Activated T-cell treated with anti-CD3 and anti-CD28 coated beads, Interleukin-2, amount 50 U/mL, for 4 hours (primary cell): ENCODE measurements at regions not wholly inside any gene's neighbourhood (a gene's known extent, or its start where the extent isn't known, plus 50 kb on each side); places are given as distances from the start of the nearest gene placed in this dataset.
"Not testable (repeated sequence)": the region's sequence is repeated elsewhere in the genome, so short reads cannot be mapped to it uniquely, and the experiment has no call there.

Experiments used
- ATAC-seq, 2 donors: fragments of 200-7000 bp; cut with Tn5 transposase; one replicate each; pipeline ENCODE4 v1.10.0; 2021
- DNase-seq: peaks from one replicate; pipeline ENCODE4 v3.0.0-alpha.2; 2020
- H3K27me3 Mint-ChIP-seq: one replicate; pipeline ENCODE4 v1.8.0; 2021; ENCODE audit warnings: low read depth, mixed read lengths
- H3K36me3 Mint-ChIP-seq: one replicate; pipeline ENCODE4 v1.8.0; 2022; ENCODE audit warnings: mixed read lengths; ENCODE audit not compliant: insufficient read depth
- H3K4me1 Mint-ChIP-seq: one replicate; pipeline ENCODE4 v1.8.0; 2021; ENCODE audit warnings: low read depth, mixed read lengths
- H3K4me3 Mint-ChIP-seq: one replicate; pipeline ENCODE4 v1.8.0; 2021; ENCODE audit warnings: mild to moderate bottlenecking, moderate library complexity, mixed read lengths
- H3K9me3 Mint-ChIP-seq: one replicate; pipeline ENCODE4 v1.8.0; 2021; ENCODE audit warnings: mixed read lengths

DNA sequence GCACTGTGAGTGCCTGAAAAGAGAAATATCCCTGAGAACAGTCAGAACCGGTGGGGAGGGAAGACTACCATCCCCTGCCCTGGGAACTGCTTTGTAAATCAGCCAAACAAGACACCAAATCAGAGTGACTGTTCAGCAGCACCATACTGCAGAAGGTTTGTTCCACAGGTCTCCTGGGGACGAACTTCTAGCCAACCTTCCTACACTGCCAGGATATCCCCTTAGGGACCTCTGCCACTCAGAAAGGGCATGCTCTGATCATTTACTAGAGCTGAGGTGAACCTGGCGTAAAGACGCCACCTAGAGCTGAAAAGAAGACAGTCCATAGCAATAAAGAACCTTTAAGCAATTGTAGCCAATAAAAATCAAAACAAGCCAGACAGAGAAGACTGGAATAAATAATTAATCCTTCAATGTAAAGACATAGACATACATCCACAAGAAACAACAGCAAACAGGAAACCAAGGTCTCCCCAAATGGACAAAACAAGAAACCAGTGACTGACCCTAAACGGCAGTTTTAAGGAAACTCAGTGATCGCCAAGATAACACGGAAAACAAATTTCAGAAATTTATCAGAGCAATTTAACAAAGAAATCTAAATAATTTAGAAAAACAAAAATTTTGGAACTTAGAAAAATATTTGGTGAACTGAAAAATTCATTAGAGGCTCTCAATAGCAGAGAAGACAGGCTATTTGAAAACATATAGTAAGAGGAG, 228.1 kb upstream of the AMIGO2 start:
- DNase-seq (peak; percentile 46), ATAC-seq (peak; percentile 90 to 91)
- H3K27me3 Mint-ChIP-seq, result no peaks in the 10 kb centered on the region
- H3K4me3 Mint-ChIP-seq, result peak overlapping the region; percentile 86
- H3K9me3 Mint-ChIP-seq, result peaks cover 41% of the 10 kb centered on the region
- H3K4me1 Mint-ChIP-seq, result peaks cover 70% of the 10 kb centered on the region
- H3K36me3 Mint-ChIP-seq, result peaks cover 25% of the 10 kb centered on the region

DNA sequence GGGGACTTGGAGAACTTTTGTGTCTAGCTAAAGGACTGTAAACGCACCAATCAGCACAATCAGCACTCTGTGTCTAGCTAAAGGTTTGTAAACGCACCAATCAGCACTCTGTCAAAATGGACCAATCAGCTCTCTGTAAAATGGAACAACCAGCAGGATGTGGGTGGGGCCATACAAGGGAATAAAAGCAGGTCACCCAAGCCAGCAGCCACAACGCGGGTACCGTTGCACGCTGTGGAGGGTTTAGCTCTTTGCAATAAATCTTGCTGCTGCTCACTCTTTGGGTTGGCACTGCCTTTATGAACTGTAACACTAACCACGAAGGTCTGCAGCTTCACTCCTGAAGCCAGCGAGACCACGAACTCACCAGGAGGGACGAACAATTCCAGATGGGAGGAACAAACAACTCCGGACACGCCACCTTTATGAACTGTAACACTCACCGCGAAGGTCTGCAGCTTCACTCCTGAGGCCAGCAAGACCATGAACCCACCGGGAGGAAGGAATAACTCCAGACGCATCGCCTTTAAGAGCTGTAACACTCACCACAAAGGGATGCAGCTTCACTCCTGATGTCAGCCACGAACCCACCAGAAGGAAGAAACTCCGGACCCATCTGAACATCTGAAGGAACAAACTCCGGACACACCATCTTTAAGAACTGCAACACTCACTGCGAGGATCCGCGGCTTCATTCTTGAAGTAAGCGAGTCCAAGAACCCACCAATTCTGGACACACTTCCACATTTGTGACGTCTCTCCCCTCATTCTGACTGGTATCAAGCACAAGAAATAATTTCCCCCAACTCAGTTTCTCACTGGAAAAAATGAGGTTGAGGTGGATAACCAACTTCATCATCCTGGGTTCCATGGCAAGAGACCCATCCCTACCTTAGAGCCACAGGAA, 227.3 kb upstream of the AMIGO2 start:
- ATAC-seq, result peak; percentile 29 to 39

DNA sequence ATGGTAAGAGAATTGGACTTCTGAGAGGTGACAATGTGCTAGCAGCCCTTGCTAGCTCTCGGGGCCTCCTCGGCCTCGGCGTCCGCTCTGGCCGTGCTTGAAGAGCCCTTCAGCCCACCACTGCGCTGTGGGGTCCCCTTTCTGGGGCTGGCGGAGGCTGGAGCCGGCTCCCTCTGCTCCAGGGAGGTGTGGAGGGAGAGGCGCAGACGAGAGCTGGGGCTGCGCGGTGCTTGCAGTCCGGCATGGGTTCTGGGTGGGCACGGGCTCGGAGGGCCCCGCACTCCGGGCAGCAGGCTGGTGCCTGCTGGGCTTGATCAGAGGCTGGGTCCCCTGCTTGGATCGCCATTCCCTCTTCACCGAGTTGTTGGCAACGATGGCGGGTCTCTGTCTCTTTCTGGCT, 226.4 kb upstream of the AMIGO2 start:
- no peaks in the 10 kb centered on the region for H3K27me3 Mint-ChIP-seq
- peaks cover 41% of the 10 kb centered on the region for H3K9me3 Mint-ChIP-seq
- H3K4me1 Mint-ChIP-seq, result peaks cover 73% of the 10 kb centered on the region
- peaks cover 29% of the 10 kb centered on the region for H3K36me3 Mint-ChIP-seq
- ATAC-seq, result no peak
- H3K4me3 Mint-ChIP-seq, result peak overlapping the region; percentile 86
- DNase-seq, result no peak

More for the DNA sequence above, 227.3 kb upstream of the AMIGO2 start:
- not testable (repeated sequence) for H3K27me3 Mint-ChIP-seq
- DNase-seq, result peak; percentile 67
- Mint-ChIP-seq H3K36me3 (peaks cover 29% of the 10 kb centered on the region), H3K9me3 (peaks cover 41% of the 10 kb centered on the region), H3K4me1 (peaks cover 71% of the 10 kb centered on the region), H3K4me3 (peak overlapping the region; percentile 86)

DNA sequence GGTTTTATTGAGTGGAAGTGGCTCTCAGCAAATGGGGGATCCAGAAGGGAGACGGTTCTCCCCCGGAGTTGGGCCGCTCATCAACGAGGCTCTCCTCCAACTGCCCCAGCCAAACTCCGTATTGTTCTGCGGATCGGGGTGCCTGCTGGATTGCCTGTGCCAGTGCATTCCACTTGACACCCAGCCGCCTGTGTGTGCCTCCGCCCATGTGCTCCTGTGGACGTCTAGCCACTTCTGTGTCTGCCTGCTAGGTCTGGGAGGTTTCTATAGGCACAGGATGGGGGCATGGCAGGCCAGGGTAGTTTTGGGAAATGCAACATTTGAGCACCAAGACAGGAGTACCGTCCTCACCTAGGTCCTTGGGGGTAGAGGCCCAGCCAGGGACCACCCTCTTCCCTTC, 225.7 kb upstream of the AMIGO2 start:
- Mint-ChIP-seq H3K4me3 (peak overlapping the region; percentile 60), H3K9me3 (peaks cover 37% of the 10 kb centered on the region), H3K36me3 (peaks cover 29% of the 10 kb centered on the region), H3K27me3 (no peaks in the 10 kb centered on the region), H3K4me1 (peaks cover 70% of the 10 kb centered on the region)
- no peak for DNase-seq
- ATAC-seq, result no peak

DNA sequence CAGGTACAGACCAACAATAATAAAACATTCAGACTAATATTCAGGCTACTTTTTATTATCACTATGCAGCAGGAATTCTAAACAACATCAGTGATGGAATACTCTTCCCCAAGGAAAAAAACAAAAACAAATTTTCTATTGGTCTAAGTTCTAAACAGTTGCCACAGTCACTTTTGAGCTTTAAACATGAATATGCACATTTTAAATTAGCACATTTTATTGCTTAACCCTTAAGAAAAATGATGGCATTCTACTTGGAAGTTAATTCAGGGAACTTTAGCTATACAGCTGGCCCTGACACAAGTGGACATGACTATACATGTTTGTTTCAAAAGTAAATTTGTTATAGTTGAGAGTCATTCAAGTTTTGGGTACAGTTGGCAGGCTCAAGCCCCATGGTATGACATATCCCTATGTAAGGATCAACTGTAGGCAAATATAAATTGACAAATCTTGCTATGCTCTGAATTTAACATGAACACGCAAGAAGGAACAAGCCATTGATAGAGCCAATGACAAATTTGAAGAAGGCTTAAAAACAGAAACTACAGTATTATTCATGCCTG, 224.3 kb upstream of the AMIGO2 start:
- Mint-ChIP-seq H3K27me3 (no peaks in the 10 kb centered on the region), H3K4me3 (no peak overlapping the region), H3K9me3 (peaks cover 27% of the 10 kb centered on the region), H3K4me1 (peaks cover 71% of the 10 kb centered on the region), H3K36me3 (peaks cover 29% of the 10 kb centered on the region)
- no peak for DNase-seq
- ATAC-seq, result no peak

DNA sequence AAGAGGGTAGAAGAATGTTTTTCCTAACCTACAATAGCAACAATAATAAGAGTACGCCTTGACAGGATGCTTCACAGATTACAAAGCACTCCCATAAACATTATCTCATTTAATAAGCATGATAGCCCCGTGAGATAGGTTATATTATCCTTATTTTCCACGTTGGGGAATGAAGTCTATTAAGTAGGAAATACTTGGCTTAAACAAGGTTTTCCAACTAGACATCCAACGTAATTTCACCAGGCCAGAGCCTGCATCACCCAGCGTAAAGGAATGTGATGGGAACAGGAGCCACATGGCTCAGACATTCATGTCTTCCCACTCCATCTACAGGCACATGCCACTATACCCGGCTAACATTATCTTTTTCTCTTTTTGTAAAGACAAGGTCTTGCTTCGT, 223.4 kb upstream of the AMIGO2 start:
- no peak overlapping the region for H3K4me3 Mint-ChIP-seq
- no peak for DNase-seq
- no peak for ATAC-seq
- no peaks in the 10 kb centered on the region for H3K27me3 Mint-ChIP-seq
- H3K9me3 Mint-ChIP-seq, result peaks cover 27% of the 10 kb centered on the region
- H3K4me1 Mint-ChIP-seq, result peaks cover 73% of the 10 kb centered on the region
- peaks cover 25% of the 10 kb centered on the region for H3K36me3 Mint-ChIP-seq

DNA sequence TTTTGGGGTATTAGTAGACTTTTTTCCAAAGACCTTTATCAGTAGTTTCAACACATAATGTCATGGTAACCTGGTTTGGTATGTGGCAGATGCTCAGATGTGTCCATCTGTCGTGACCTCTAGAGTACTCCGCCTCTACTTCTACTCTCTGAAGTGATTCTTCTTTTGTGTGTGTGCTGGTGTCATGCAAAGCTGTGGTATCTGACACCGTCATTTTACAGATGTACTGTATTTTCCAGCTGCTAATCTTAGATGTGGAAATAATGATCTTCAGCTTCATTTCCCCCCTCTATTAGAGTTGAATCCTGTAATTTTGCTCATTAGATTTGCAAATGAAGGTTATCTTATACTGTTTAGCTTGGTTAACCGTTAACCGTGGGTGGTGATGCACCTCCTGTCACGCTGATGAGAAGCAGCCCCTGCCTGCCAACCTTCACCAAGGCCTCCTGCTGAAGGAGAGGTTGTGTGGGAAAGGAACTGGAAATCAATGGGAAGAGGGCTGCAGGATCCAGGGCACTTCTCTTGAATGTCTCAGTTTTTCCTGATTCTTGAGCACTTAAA, 222.4 kb upstream of the AMIGO2 start:
- H3K36me3 Mint-ChIP-seq, result peaks cover 24% of the 10 kb centered on the region
- H3K27me3 Mint-ChIP-seq, result no peaks in the 10 kb centered on the region
- no peak overlapping the region for H3K4me3 Mint-ChIP-seq
- ATAC-seq, result peak; percentile 73 to 78
- H3K9me3 Mint-ChIP-seq, result peaks cover 21% of the 10 kb centered on the region
- DNase-seq, result no peak
- peaks cover 72% of the 10 kb centered on the region for H3K4me1 Mint-ChIP-seq

DNA sequence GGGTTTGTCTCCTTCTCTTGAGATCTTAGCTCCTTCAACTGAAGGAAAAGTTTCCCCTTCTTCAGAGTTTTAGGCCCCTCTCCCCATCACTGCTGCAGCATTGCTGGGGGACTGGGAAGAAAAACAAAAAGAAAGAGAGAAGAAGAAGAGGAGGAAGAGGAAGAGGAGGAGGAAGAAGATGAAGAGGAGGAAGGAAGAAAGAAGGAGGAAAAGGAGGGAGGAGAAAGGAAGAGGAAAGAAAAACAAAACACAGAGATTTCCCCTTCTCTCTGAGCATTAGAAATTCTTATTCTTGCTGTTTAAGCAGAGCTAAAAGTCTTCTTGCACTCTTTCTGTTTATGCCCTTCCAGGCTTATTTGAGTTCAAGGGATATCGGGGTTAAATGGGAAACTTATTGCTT, 219.8 kb upstream of the AMIGO2 start:
- ATAC-seq, result no peak

DNA sequence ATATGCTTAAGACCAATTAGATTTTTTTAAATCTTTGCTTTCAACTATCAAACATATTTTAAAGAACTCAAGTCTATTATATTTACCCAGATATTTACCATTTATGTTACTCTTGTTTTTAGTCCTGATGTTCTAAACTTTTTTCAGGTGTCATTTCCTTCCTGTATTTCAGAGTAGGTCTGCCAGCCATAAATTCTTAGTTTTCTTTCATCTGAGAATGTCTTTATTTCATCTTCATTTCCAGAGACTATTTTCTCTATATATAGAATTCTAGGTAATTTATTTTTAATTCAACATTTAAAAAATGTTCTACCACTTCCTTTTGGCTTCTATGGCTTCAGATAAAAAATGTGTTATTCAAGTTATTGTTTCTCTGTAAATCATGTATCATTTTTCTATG, 218.2 kb upstream of the AMIGO2 start:
- H3K36me3 Mint-ChIP-seq, result peaks cover 6% of the 10 kb centered on the region
- peaks cover 52% of the 10 kb centered on the region for H3K4me1 Mint-ChIP-seq
- H3K9me3 Mint-ChIP-seq, result peaks cover 14% of the 10 kb centered on the region
- no peak for DNase-seq
- ATAC-seq, result no peak
- H3K27me3 Mint-ChIP-seq, result no peaks in the 10 kb centered on the region
- no peak overlapping the region for H3K4me3 Mint-ChIP-seq

More for the DNA sequence above, 219.8 kb upstream of the AMIGO2 start:
- Mint-ChIP-seq H3K36me3 (peaks cover 11% of the 10 kb centered on the region), H3K27me3 (no peaks in the 10 kb centered on the region), H3K9me3 (peaks cover 18% of the 10 kb centered on the region), H3K4me3 (no peak overlapping the region), H3K4me1 (peaks cover 64% of the 10 kb centered on the region)
- DNase-seq, result no peak

DNA sequence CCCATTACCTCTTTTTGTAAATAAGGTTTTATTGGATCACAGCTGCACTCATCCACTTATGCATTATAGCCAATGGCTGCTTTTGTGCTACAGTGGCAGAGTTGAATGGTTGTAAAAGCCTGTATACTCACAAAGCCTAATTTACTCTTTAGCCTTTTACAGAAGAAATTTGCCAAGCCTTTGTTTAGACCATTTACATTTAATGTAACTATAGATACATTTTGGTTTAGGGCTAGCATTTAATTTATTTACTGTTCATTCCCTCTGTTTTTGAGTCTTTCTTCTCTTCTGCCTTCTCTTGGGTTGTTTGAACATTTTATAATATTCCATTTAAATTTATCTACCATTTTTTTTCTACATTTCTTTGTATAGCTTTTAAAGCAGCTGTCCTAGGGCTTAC, 217.1 kb upstream of the AMIGO2 start:
- H3K4me3 Mint-ChIP-seq, result no peak overlapping the region
- no peak for ATAC-seq
- no peaks in the 10 kb centered on the region for H3K27me3 Mint-ChIP-seq
- no peaks in the 10 kb centered on the region for H3K36me3 Mint-ChIP-seq
- peaks cover 13% of the 10 kb centered on the region for H3K9me3 Mint-ChIP-seq
- no peak for DNase-seq
- peaks cover 41% of the 10 kb centered on the region for H3K4me1 Mint-ChIP-seq

DNA sequence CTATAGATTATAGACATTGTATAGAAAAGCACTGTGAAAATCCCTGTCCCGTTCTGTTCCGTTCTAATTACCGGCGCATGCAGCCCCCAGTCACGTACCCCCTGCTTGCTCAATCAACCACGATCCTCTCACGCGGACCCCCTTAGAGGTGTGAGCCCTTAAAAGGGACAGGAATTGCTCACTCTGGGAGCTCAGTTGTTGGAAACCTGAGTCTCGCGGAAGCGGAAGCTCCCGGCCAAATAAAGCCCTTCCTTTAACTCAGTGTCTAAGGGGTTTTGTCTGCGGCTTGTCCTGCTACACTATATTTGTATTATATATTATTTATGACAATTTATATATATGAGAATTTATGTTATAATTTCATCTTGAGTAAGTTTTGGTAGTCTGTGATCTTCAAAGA, 213.6 kb upstream of the AMIGO2 start:
- Mint-ChIP-seq H3K4me1 (peaks cover 21% of the 10 kb centered on the region), H3K27me3 (no peaks in the 10 kb centered on the region), H3K4me3 (no peak overlapping the region), H3K36me3 (peaks cover 2% of the 10 kb centered on the region), H3K9me3 (peaks cover 3% of the 10 kb centered on the region)
- ATAC-seq, result no peak
- DNase-seq, result no peak

DNA sequence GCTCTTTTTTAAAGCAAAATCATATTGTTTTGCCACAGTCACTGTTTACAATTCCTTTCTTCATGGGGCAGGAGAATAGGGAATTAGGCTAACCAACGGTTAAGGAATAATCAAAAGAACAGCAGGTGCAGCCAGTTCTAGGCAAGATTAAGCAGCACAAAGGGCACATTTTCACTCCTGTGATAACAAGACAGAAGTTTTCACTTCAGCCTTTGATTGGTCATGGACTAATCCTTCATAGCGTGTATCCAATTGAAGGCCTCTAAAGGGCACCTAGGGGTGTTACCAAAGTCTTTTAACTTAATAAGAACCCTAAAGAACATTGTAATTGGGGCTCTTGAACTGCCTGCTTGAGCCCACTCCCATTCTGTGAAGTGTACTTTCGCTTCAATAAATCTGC, 206.9 kb upstream of the AMIGO2 start:
- no peak overlapping the region for H3K4me3 Mint-ChIP-seq
- H3K36me3 Mint-ChIP-seq, result peaks cover 2% of the 10 kb centered on the region
- H3K4me1 Mint-ChIP-seq, result peaks cover 20% of the 10 kb centered on the region
- ATAC-seq (no peak), DNase-seq (no peak)
- H3K27me3 Mint-ChIP-seq, result no peaks in the 10 kb centered on the region
- H3K9me3 Mint-ChIP-seq, result peaks cover 3% of the 10 kb centered on the region
